ENCODE measurements at regions not wholly inside any gene's neighbourhood (a gene's known extent, or its start where the extent isn't known, plus 50 kb on each side); places are given as distances from the start of the nearest gene placed in this dataset.
"Not testable (repeated sequence)": the region's sequence is repeated elsewhere in the genome, so short reads cannot be mapped to it uniquely, and the experiment has no call there.

DNA sequence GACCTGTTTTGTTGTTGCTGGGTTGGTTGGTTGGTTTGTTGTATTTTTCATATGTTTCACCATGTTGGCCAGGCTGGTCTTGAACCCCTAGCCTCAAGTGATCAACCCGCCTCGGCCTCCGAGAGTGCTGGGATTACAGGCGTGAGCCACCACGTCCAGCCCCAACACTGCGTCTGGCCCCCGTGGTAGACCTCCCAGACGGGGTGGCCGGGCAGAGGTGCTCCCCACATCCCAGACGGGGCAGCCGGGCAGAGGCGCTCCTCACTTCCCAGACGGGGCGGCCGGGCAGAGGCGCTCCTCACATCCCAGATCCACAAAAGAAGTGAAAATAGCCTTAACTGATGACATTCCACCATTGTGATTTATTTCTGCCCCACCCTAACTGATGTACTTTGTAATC is 76.2 kb upstream of the PABPC3 start:
- H3K4me1 ChIP-seq (ENCODE audit: control insufficient read depth in 3 of 3, insufficient read depth in 2 of 3, low read depth in 1 of 3, low read length in 2 of 3); H3K9me3 ChIP-seq (ENCODE audit: control insufficient read depth in 2 of 2, insufficient read depth in 1 of 2, low read depth in 1 of 2, low read length in 1 of 2); H3K4me3 ChIP-seq (ENCODE audit: low read depth in 1 of 3, low read length in 3 of 3); H3K27ac ChIP-seq (ENCODE audit: low read depth in 1 of 3, low read length in 2 of 3); DNase-seq; H3K36me3 ChIP-seq (ENCODE audit: control insufficient read depth in 3 of 3, insufficient read depth in 2 of 3, low read depth in 1 of 3, low read length in 3 of 3); FAIRE-seq: not testable (repeated sequence)
- H3K27me3 ChIP-seq (ENCODE audit: control insufficient read depth in 3 of 3, insufficient read depth in 3 of 3, low read length in 3 of 3), result peaks cover 0 to 14% (median 8%) of the 10 kb centered on the region in 3 donors
- 91 to 94% (median 93%) methylated on average over 16 of the region's 16 CpGs for WGBS, 3 donors

GRCh38 chr13:25024175-25024574 is 71.8 kb upstream of the PABPC3 start:
- Histone ChIP-seq H3K4me3 (ENCODE audit: low read depth in 1 of 3, low read length in 3 of 3) (no peak overlapping the region), H3K4me1 (ENCODE audit: control insufficient read depth in 3 of 3, insufficient read depth in 2 of 3, low read depth in 1 of 3, low read length in 2 of 3) (no peaks in the 10 kb centered on the region), H3K27ac (ENCODE audit: low read depth in 1 of 3, low read length in 2 of 3) (no peak overlapping the region), H3K36me3 (ENCODE audit: control insufficient read depth in 3 of 3, insufficient read depth in 2 of 3, low read depth in 1 of 3, low read length in 3 of 3) (no peaks in the 10 kb centered on the region), H3K9me3 (ENCODE audit: control insufficient read depth in 2 of 2, insufficient read depth in 1 of 2, low read depth in 1 of 2, low read length in 1 of 2) (no peaks in the 10 kb centered on the region), H3K27me3 (ENCODE audit: control insufficient read depth in 3 of 3, insufficient read depth in 3 of 3, low read length in 3 of 3) (peaks cover 0 to 6% (median 3%) of the 10 kb centered on the region in 3 donors)
- DNase-seq, result no peak
- FAIRE-seq, result no peak
- WGBS, 3 donors, result 63 to 70% (median 66%) methylated on average over 9 of the region's 9 CpGs

DNA sequence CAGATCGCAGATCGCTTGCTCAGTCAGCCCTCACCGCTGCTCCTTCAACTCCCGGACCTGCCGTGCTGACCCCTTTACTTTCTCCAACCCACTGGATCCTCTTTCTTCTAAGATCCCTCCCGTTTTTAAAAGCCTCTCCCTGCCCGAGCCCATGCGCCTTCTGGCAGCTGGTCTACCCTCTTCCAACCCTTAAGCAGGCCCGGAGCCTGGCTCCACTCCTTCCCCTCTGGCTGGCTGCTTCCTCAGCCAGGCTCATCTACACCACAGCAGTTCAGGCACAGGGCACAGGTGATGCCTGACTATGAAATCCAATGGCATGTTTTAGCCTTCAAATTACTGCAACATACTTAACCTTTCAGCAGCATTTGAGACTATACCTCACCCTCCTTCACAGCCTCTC is 63.8 kb upstream of the PABPC3 start:
- Histone ChIP-seq H3K4me3 (ENCODE audit: low read depth in 1 of 3, low read length in 3 of 3) (no peak overlapping the region), H3K27ac (ENCODE audit: low read depth in 1 of 3, low read length in 2 of 3) (no peak overlapping the region), H3K27me3 (ENCODE audit: control insufficient read depth in 3 of 3, insufficient read depth in 3 of 3, low read length in 3 of 3) (peaks cover 0 to 4% (median 0%) of the 10 kb centered on the region in 3 donors), H3K9me3 (ENCODE audit: control insufficient read depth in 2 of 2, insufficient read depth in 1 of 2, low read depth in 1 of 2, low read length in 1 of 2) (no peaks in the 10 kb centered on the region), H3K4me1 (ENCODE audit: control insufficient read depth in 3 of 3, insufficient read depth in 2 of 3, low read depth in 1 of 3, low read length in 2 of 3) (no peaks in the 10 kb centered on the region), H3K36me3 (ENCODE audit: control insufficient read depth in 3 of 3, insufficient read depth in 2 of 3, low read depth in 1 of 3, low read length in 3 of 3) (no peaks in the 10 kb centered on the region)
- WGBS, 3 donors, result 74 to 84% (median 75%) methylated on average over 9 of the region's 9 CpGs
- no peak for DNase-seq
- no peak for FAIRE-seq

DNA sequence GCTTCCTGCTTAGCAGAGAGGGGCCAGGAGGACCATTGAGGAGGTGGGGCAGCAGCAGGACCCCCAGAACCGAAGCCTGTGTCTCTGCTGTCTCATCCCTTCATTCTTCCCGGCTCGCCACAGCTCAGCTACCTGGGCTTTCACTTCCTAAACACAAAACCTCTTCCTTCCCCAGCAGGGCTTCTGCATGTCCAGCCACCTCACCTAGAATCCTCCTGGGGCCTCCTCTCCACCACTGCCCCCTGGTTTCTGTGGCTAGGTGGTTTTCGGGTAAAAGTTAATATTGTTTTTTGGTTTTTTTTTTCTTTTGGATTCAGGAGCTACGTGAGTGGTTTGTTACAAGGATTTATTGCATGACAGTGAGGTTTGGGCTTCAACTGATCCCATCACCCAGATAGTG is 61.8 kb upstream of the PABPC3 start:
- Histone ChIP-seq H3K27me3 (ENCODE audit: control insufficient read depth in 3 of 3, insufficient read depth in 3 of 3, low read length in 3 of 3) (peaks cover 0 to 5% (median 0%) of the 10 kb centered on the region in 3 donors), H3K4me1 (ENCODE audit: control insufficient read depth in 3 of 3, insufficient read depth in 2 of 3, low read depth in 1 of 3, low read length in 2 of 3) (no peaks in the 10 kb centered on the region), H3K9me3 (ENCODE audit: control insufficient read depth in 2 of 2, insufficient read depth in 1 of 2, low read depth in 1 of 2, low read length in 1 of 2) (no peaks in the 10 kb centered on the region), H3K4me3 (ENCODE audit: low read depth in 1 of 3, low read length in 3 of 3) (no peak overlapping the region), H3K27ac (ENCODE audit: low read depth in 1 of 3, low read length in 2 of 3) (no peak overlapping the region), H3K36me3 (ENCODE audit: control insufficient read depth in 3 of 3, insufficient read depth in 2 of 3, low read depth in 1 of 3, low read length in 3 of 3) (no peaks in the 10 kb centered on the region)
- DNase-seq (no peak), FAIRE-seq (no peak)
- WGBS, 3 donors, result 62 to 76% (median 67%) methylated on average over 5 of the region's 5 CpGs

GRCh38 chr13:25037057-25037813 is 58.7 kb upstream of the PABPC3 start:
- Histone ChIP-seq H3K27ac (ENCODE audit: low read depth in 1 of 3, low read length in 2 of 3) (no peak overlapping the region), H3K4me1 (ENCODE audit: control insufficient read depth in 3 of 3, insufficient read depth in 2 of 3, low read depth in 1 of 3, low read length in 2 of 3) (no peaks in the 10 kb centered on the region), H3K4me3 (ENCODE audit: low read depth in 1 of 3, low read length in 3 of 3) (no peak overlapping the region), H3K27me3 (ENCODE audit: control insufficient read depth in 3 of 3, insufficient read depth in 3 of 3, low read length in 3 of 3) (peaks cover 0 to 9% (median 0%) of the 10 kb centered on the region in 3 donors), H3K36me3 (ENCODE audit: control insufficient read depth in 3 of 3, insufficient read depth in 2 of 3, low read depth in 1 of 3, low read length in 3 of 3) (no peaks in the 10 kb centered on the region), H3K9me3 (ENCODE audit: control insufficient read depth in 2 of 2, insufficient read depth in 1 of 2, low read depth in 1 of 2, low read length in 1 of 2) (no peaks in the 10 kb centered on the region)
- WGBS, 3 donors, result 31 to 34% (median 34%) methylated on average over 12 of the region's 12 CpGs
- DNase-seq (peak; percentile 55 to 57), FAIRE-seq (no peak)

DNA sequence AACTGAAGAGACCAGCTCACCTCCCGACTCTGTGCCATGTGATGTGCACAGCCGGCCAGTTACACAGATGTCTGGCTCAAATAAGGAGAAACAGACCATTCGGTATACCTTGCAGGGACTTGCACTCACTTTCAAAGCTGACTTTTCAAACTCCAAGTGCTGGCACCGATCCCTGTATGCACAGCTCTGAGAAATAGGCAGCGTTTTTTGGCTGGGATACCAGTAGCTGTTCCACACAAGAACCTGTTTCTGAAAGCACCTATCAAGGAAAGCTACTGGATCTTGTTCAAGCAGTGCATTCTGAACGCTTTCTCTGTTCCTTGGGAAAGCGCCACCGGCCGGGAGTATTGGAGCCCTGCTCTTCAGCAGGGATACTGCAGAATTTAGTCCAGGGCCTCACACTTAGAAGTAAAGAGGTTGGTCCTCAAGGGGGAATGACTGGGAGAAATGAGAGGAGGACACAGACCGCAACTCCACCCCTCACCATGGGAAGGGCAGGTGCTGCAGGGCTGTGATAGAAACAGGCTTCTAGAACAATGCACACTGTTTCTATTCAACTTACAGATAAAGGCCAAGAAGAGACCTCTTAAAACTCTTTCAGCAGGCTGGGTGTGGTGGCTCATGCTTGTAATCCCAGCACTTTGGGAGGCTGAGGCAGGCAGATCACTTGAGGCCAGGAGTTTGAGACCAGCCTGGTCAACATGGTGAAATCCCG is 53.6 kb upstream of the PABPC3 start:
- DNase-seq (no peak), FAIRE-seq (no peak)
- Histone ChIP-seq H3K27ac (ENCODE audit: low read depth in 1 of 3, low read length in 2 of 3) (no peak overlapping the region), H3K27me3 (ENCODE audit: control insufficient read depth in 3 of 3, insufficient read depth in 3 of 3, low read length in 3 of 3) (peaks cover 0 to 17% (median 15%) of the 10 kb centered on the region in 3 donors), H3K4me1 (ENCODE audit: control insufficient read depth in 3 of 3, insufficient read depth in 2 of 3, low read depth in 1 of 3, low read length in 2 of 3) (no peaks in the 10 kb centered on the region), H3K4me3 (ENCODE audit: low read depth in 1 of 3, low read length in 3 of 3) (no peak overlapping the region), H3K9me3 (ENCODE audit: control insufficient read depth in 2 of 2, insufficient read depth in 1 of 2, low read depth in 1 of 2, low read length in 1 of 2) (no peaks in the 10 kb centered on the region), H3K36me3 (ENCODE audit: control insufficient read depth in 3 of 3, insufficient read depth in 2 of 3, low read depth in 1 of 3, low read length in 3 of 3) (no peaks in the 10 kb centered on the region)
- 59 to 72% (median 62%) methylated on average over 11 of the region's 11 CpGs for WGBS, 3 donors

- Histone ChIP-seq H3K27ac (ENCODE audit: low read depth in 1 of 3, low read length in 2 of 3) (no peak overlapping the region), H3K4me1 (ENCODE audit: control insufficient read depth in 3 of 3, insufficient read depth in 2 of 3, low read depth in 1 of 3, low read length in 2 of 3) (no peaks in the 10 kb centered on the region), H3K4me3 (ENCODE audit: low read depth in 1 of 3, low read length in 3 of 3) (no peak overlapping the region), H3K36me3 (ENCODE audit: control insufficient read depth in 3 of 3, insufficient read depth in 2 of 3, low read depth in 1 of 3, low read length in 3 of 3) (no peaks in the 10 kb centered on the region), H3K27me3 (ENCODE audit: control insufficient read depth in 3 of 3, insufficient read depth in 3 of 3, low read length in 3 of 3) (peaks cover 0 to 26% (median 25%) of the 10 kb centered on the region in 3 donors), H3K9me3 (ENCODE audit: control insufficient read depth in 2 of 2, insufficient read depth in 1 of 2, low read depth in 1 of 2, low read length in 1 of 2) (peaks cover 0 to 2% of the 10 kb centered on the region in 2 donors)
- FAIRE-seq (no peak), DNase-seq (no peak)
- 67 to 80% (median 71%) methylated on average over 6 of the region's 6 CpGs for WGBS, 3 donors
Measured at GRCh38 chr13:25044071-25044470, 51.9 kb upstream of the PABPC3 start.
